Hepatocyte (in vitro differentiated cells): ENCODE measurements at regions not wholly inside any gene's neighbourhood (a gene's known extent, or its start where the extent isn't known, plus 50 kb on each side); places are given as distances from the start of the nearest gene placed in this dataset.

Experiments
- DNase-seq: peaks from one replicate; pipeline ENCODE4 v3.0.0-alpha.2; 2016; ENCODE audit warnings: low spot score
- H2AFZ ChIP-seq: fragments of 200-600 bp; sonication (generic); 2 replicates; pipeline ENCODE4 v1.6.0; 2016; ENCODE audit warnings: antibody characterized with exemption, mild to moderate bottlenecking
- H3K27ac ChIP-seq: fragments of 200-600 bp; sonication (generic); 2 replicates; pipeline ENCODE4 v1.5.1; 2016; ENCODE audit warnings: mild to moderate bottlenecking
- H3K27me3 ChIP-seq: fragments of 200-600 bp; sonication (generic); 2 replicates; pipeline ENCODE4 v1.6.1; 2016
- H3K36me3 ChIP-seq: fragments of 200-600 bp; sonication (generic); replicated peaks from 2 replicates; pipeline ENCODE4 v1.5.1; 2016; ENCODE audit warnings: low read depth; ENCODE audit not compliant: insufficient read depth
- H3K4me1 ChIP-seq: fragments of 200-600 bp; sonication (generic); 2 replicates; pipeline ENCODE4 v1.5.1; 2016; ENCODE audit warnings: mild to moderate bottlenecking, moderate library complexity; ENCODE audit not compliant: insufficient read depth
- H3K4me2 ChIP-seq: fragments of 200-600 bp; sonication (generic); 2 replicates; pipeline ENCODE4 v1.6.0; 2016
- H3K4me3 ChIP-seq: fragments of 200-600 bp; sonication (generic); 2 replicates; pipeline ENCODE4 v1.5.1; 2016; ENCODE audit warnings: mild to moderate bottlenecking
- H3K79me2 ChIP-seq: fragments of 200-600 bp; sonication (generic); 2 replicates; pipeline ENCODE4 v1.6.0; 2017; ENCODE audit warnings: mild to moderate bottlenecking
- H3K9me2 ChIP-seq: fragments of 200-600 bp; sonication (generic); replicated peaks from 2 replicates; pipeline ENCODE4 v1.6.0; 2017; ENCODE audit warnings: mild to moderate bottlenecking; ENCODE audit not compliant: insufficient read depth
- H3K9me3 ChIP-seq: fragments of 200-600 bp; sonication (generic); 2 replicates; pipeline ENCODE4 v1.5.1; 2016; ENCODE audit warnings: low read depth, mild to moderate bottlenecking
- H4K20me1 ChIP-seq: fragments of 200-600 bp; sonication (generic); 2 replicates; pipeline ENCODE4 v1.6.0; 2016; ENCODE audit warnings: mild to moderate bottlenecking; ENCODE audit not compliant: insufficient read depth, poor library complexity, severe bottlenecking
- EZH2 ChIP-seq: fragments of 200-600 bp; sonication (generic); IDR thresholded peaks from 2 replicates; pipeline ENCODE4 v1.6.1; 2016; ENCODE audit warnings: antibody characterized with exemption, mild to moderate bottlenecking, borderline replicate concordance
- EZH2phosphoT487 ChIP-seq: fragments of 200-600 bp; sonication (generic); IDR thresholded peaks from one replicate; pipeline ENCODE4 v1.6.1; 2018; ENCODE audit warnings: antibody characterized with exemption, mild to moderate bottlenecking, low read depth, moderate library complexity; ENCODE audit not compliant: unreplicated experiment, severe bottlenecking
- WGBS: methylation state at CpG from one replicate; pipeline ENCODE4 v1.1.6; 2016; ENCODE audit warnings: low lambda C conversion rate; ENCODE audit errors: missing lambda C conversion rate; 5-methylcytosine and 5-hydroxymethylcytosine counted together
- TF ChIP-seq, protein P1 (sequence below): fragments of 200-600 bp; sonication (generic); IDR thresholded peaks from 2 replicates; pipeline ENCODE4 v1.5.1; 2016; ENCODE audit warnings: antibody characterized with exemption, mild to moderate bottlenecking; ENCODE audit not compliant: poor library complexity

- no peaks in the 10 kb centered on the region for H3K27me3 ChIP-seq
- DNase-seq, result no peak
- WGBS, result 83% methylated on average over 4 of the region's 4 CpGs
- no peak overlapping the region for H3K4me3 ChIP-seq
- no peak overlapping the region for H3K27ac ChIP-seq
- TF ChIP-seq, protein P1, sequence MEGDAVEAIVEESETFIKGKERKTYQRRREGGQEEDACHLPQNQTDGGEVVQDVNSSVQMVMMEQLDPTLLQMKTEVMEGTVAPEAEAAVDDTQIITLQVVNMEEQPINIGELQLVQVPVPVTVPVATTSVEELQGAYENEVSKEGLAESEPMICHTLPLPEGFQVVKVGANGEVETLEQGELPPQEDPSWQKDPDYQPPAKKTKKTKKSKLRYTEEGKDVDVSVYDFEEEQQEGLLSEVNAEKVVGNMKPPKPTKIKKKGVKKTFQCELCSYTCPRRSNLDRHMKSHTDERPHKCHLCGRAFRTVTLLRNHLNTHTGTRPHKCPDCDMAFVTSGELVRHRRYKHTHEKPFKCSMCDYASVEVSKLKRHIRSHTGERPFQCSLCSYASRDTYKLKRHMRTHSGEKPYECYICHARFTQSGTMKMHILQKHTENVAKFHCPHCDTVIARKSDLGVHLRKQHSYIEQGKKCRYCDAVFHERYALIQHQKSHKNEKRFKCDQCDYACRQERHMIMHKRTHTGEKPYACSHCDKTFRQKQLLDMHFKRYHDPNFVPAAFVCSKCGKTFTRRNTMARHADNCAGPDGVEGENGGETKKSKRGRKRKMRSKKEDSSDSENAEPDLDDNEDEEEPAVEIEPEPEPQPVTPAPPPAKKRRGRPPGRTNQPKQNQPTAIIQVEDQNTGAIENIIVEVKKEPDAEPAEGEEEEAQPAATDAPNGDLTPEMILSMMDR, result no peak
- TF ChIP-seq EZH2phosphoT487, result no peak
- no peak for TF ChIP-seq EZH2
- H3K9me3 ChIP-seq, result no peaks in the 10 kb centered on the region
- H3K36me3 ChIP-seq, result no peaks in the 10 kb centered on the region
- no peak overlapping the region for H3K4me2 ChIP-seq
- no peaks in the 10 kb centered on the region for H4K20me1 ChIP-seq
- no peaks in the 10 kb centered on the region for H3K9me2 ChIP-seq
- H3K79me2 ChIP-seq, result no peaks in the 10 kb centered on the region
- no peak overlapping the region for H2AFZ ChIP-seq
- no peaks in the 10 kb centered on the region for H3K4me1 ChIP-seq
Observed at GRCh38 chr5:44622331-44622730, 186.4 kb upstream of the MRPS30 start.

- Histone ChIP-seq H3K79me2 (no peaks in the 10 kb centered on the region), H3K9me3 (no peaks in the 10 kb centered on the region), H3K36me3 (no peaks in the 10 kb centered on the region), H3K27ac (no peak overlapping the region), H2AFZ (no peak overlapping the region), H3K4me2 (no peak overlapping the region), H3K9me2 (no peaks in the 10 kb centered on the region), H3K4me1 (no peaks in the 10 kb centered on the region), H4K20me1 (no peaks in the 10 kb centered on the region), H3K27me3 (no peaks in the 10 kb centered on the region), H3K4me3 (no peak overlapping the region)
- TF ChIP-seq EZH2 (no peak), EZH2phosphoT487 (no peak)
- TF ChIP-seq, protein P1, result no peak
- DNase-seq, result no peak
- WGBS, result 83% methylated on average over 3 of the region's 3 CpGs
Observed at GRCh38 chr5:44619875-44620610, 188.7 kb upstream of the MRPS30 start.

DNA sequence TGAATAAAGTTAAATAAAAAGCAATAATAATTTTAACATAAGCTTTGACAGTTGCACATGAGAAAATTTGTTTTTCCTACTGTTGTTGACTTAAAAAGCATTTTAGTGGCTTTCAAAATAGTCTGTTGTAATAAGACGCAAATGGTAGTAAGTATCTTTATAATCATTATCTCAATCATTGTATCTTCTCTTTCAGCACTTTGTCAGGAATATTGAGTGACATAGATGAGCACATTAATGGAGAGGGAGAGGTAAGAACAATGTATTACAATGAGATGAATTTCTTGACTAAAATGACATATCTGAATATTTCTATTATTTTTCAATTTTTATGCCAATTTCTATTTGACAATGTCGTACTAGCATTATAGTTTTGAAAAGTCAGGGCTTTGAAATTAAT, 193.9 kb upstream of the MRPS30 start:
- TF ChIP-seq EZH2 (no peak), EZH2phosphoT487 (no peak)
- TF ChIP-seq, protein P1, result no peak
- Histone ChIP-seq H3K4me1 (no peaks in the 10 kb centered on the region), H3K4me3 (no peak overlapping the region), H3K27ac (no peak overlapping the region), H2AFZ (no peak overlapping the region), H3K4me2 (no peak overlapping the region), H3K9me2 (no peaks in the 10 kb centered on the region), H3K27me3 (no peaks in the 10 kb centered on the region), H3K79me2 (no peaks in the 10 kb centered on the region), H3K9me3 (no peaks in the 10 kb centered on the region), H4K20me1 (no peaks in the 10 kb centered on the region), H3K36me3 (no peaks in the 10 kb centered on the region)
- 87% methylated on average over 2 of the region's 2 CpGs for WGBS
- no peak for DNase-seq
